Mesothelial cell of epicardium (in vitro differentiated cells): ENCODE measurements at regions not wholly inside any gene's neighbourhood (a gene's known extent, or its start where the extent isn't known, plus 50 kb on each side); places are given as distances from the start of the nearest gene placed in this dataset.

ENCODE experiments used
- DNase-seq, 2 experiments: peaks; one replicate each; pipeline ENCODE4 v3.0.0; 2021; ENCODE audit warnings: low spot score in 2 of 2; ENCODE audit not compliant: unreplicated experiment in 2 of 2
- H3K27ac Mint-ChIP-seq: 2 replicates; pipeline ENCODE4 v1.8.0; 2021; ENCODE audit warnings: mixed read lengths
- H3K27me3 Mint-ChIP-seq: 2 replicates; pipeline ENCODE4 v1.8.0; 2021; ENCODE audit warnings: low read depth, mixed read lengths
- H3K36me3 Mint-ChIP-seq: 2 replicates; pipeline ENCODE4 v1.8.0; 2021; ENCODE audit warnings: mixed read lengths
- H3K4me1 Mint-ChIP-seq: 2 replicates; pipeline ENCODE4 v1.8.0; 2021; ENCODE audit warnings: mixed read lengths
- H3K4me3 Mint-ChIP-seq: 2 replicates; pipeline ENCODE4 v1.8.0; 2021; ENCODE audit warnings: mild to moderate bottlenecking, moderate library complexity, mixed read lengths
- H3K9me3 Mint-ChIP-seq: 2 replicates; pipeline ENCODE4 v1.8.0; 2021; ENCODE audit warnings: mixed read lengths
- CTCF ChIP-seq: fragments of 200-600 bp; sonication (generic); IDR thresholded peaks from one replicate; pipeline ENCODE4 v1.5.0; 2021; ENCODE audit warnings: antibody characterized with exemption; ENCODE audit not compliant: unreplicated experiment

GRCh38 chr2:234735829-234736228 lies 216.0 kb upstream of the SH3BP4 start:
- TF ChIP-seq CTCF = no peak
- peaks cover 9% of the 10 kb centered on the region for H3K27me3 Mint-ChIP-seq
- H3K4me3 Mint-ChIP-seq = no peak overlapping the region
- peaks cover 11% of the 10 kb centered on the region for H3K4me1 Mint-ChIP-seq
- no peak for DNase-seq
- no peak overlapping the region for H3K27ac Mint-ChIP-seq
- peaks cover 14% of the 10 kb centered on the region for H3K9me3 Mint-ChIP-seq
- H3K36me3 Mint-ChIP-seq = no peaks in the 10 kb centered on the region

GRCh38 chr2:234733795-234734600 lies 217.8 kb upstream of the SH3BP4 start:
- H3K9me3 Mint-ChIP-seq = peaks cover 14% of the 10 kb centered on the region
- H3K4me1 Mint-ChIP-seq = peaks cover 11% of the 10 kb centered on the region
- H3K27me3 Mint-ChIP-seq = peaks cover 12% of the 10 kb centered on the region
- no peaks in the 10 kb centered on the region for H3K36me3 Mint-ChIP-seq
- no peak for TF ChIP-seq CTCF
- no peak overlapping the region for H3K4me3 Mint-ChIP-seq
- DNase-seq = no peak
- no peak overlapping the region for H3K27ac Mint-ChIP-seq

- peaks cover 12% of the 10 kb centered on the region for H3K27me3 Mint-ChIP-seq
- no peak overlapping the region for H3K27ac Mint-ChIP-seq
- no peaks in the 10 kb centered on the region for H3K36me3 Mint-ChIP-seq
These were observed 218.7 kb upstream of the SH3BP4 start for GRCh38 chr2:234733093-234733489.

GRCh38 chr2:234732404-234733092 lies 219.3 kb upstream of the SH3BP4 start:
- no peak for DNase-seq
- H3K4me1 Mint-ChIP-seq = peaks cover 4% of the 10 kb centered on the region
- peaks cover 14% of the 10 kb centered on the region for H3K9me3 Mint-ChIP-seq
- H3K4me3 Mint-ChIP-seq = no peak overlapping the region
- no peaks in the 10 kb centered on the region for H3K36me3 Mint-ChIP-seq
- no peak for TF ChIP-seq CTCF
- H3K27me3 Mint-ChIP-seq = peaks cover 11% of the 10 kb centered on the region
- no peak overlapping the region for H3K27ac Mint-ChIP-seq

More at GRCh38 chr2:234733093-234733489, 218.7 kb upstream of the SH3BP4 start:
- no peak for TF ChIP-seq CTCF
- Mint-ChIP-seq H3K4me3 (no peak overlapping the region), H3K4me1 (peaks cover 4% of the 10 kb centered on the region), H3K9me3 (peaks cover 14% of the 10 kb centered on the region)
- DNase-seq = no peak

GRCh38 chr2:234731236-234731635 lies 220.6 kb upstream of the SH3BP4 start:
- Mint-ChIP-seq H3K4me1 (peaks cover 4% of the 10 kb centered on the region), H3K27me3 (peaks cover 10% of the 10 kb centered on the region), H3K4me3 (no peak overlapping the region), H3K27ac (no peak overlapping the region), H3K36me3 (no peaks in the 10 kb centered on the region), H3K9me3 (peaks cover 17% of the 10 kb centered on the region)
- no peak for DNase-seq
- TF ChIP-seq CTCF = no peak
